Neural cell (in vitro differentiated cells): ENCODE measurements at regions not wholly inside any gene's neighbourhood (a gene's known extent, or its start where the extent isn't known, plus 50 kb on each side); places are given as distances from the start of the nearest gene placed in this dataset.

Experiments
- H2AFZ ChIP-seq: fragments of 200-600, 300-800 bp; sonication (generic), shearing (Covaris generic); 2 replicates; pipeline ENCODE4 v1.6.0; 2014; ENCODE audit warnings: low read depth, mild to moderate bottlenecking, antibody characterized with exemption, low read length, moderate library complexity
- H3F3A ChIP-seq: fragments of 200-600 bp; shearing (Covaris generic); 2 replicates; pipeline ENCODE4 v1.6.1; 2016; ENCODE audit warnings: mild to moderate bottlenecking, moderate library complexity, mixed read lengths, antibody characterized with exemption, low read length; ENCODE audit not compliant: insufficient read depth, poor library complexity, severe bottlenecking
- H3K27ac ChIP-seq: fragments of 200-600, 300-800 bp; sonication (generic), shearing (Covaris generic); 2 replicates; pipeline ENCODE4 v1.5.1; 2014; ENCODE audit warnings: mild to moderate bottlenecking, low read length, moderate library complexity
- H3K27me3 ChIP-seq: fragments of 300-800, 200-600 bp; sonication (generic), shearing (Covaris generic); 2 replicates; pipeline ENCODE4 v1.6.0; 2014; ENCODE audit warnings: mild to moderate bottlenecking, low read depth, low read length, moderate library complexity; ENCODE audit not compliant: insufficient read depth
- H3K36me3 ChIP-seq: fragments of 300-800, 200-600 bp; sonication (generic), shearing (Covaris generic); 2 replicates; pipeline ENCODE4 v1.5.1; 2014; ENCODE audit warnings: mild to moderate bottlenecking, antibody characterized with exemption, low read length, moderate library complexity; ENCODE audit not compliant: insufficient read depth
- H3K4me2 ChIP-seq: fragments of 300-800, 200-600 bp; sonication (generic), shearing (Covaris generic); 2 replicates; pipeline ENCODE4 v1.6.0; 2014; ENCODE audit warnings: mild to moderate bottlenecking, low read length
- H3K4me3 ChIP-seq: fragments of 300-800, 200-600 bp; sonication (generic), shearing (Covaris generic); 2 replicates; pipeline ENCODE4 v1.5.1; 2014; ENCODE audit warnings: mild to moderate bottlenecking, low read length, moderate library complexity
- H3K79me2 ChIP-seq: fragments of 200-600 bp; shearing (Covaris generic); replicated peaks from 2 replicates; pipeline ENCODE4 v1.6.0; 2014; ENCODE audit warnings: mild to moderate bottlenecking, low read length, moderate library complexity; ENCODE audit not compliant: insufficient read depth
- H3K9ac ChIP-seq: fragments of 300-800, 200-600 bp; sonication (generic), shearing (Covaris generic); 2 replicates; pipeline ENCODE4 v1.6.1; 2016; ENCODE audit warnings: mild to moderate bottlenecking, low read length, mixed read lengths
- H3K9me2 ChIP-seq: fragments of 200-600 bp; shearing (Covaris generic); 2 replicates; pipeline ENCODE4 v1.6.1; 2016; ENCODE audit warnings: mild to moderate bottlenecking, low read length, mixed read lengths; ENCODE audit not compliant: insufficient read depth
- H3K9me3 ChIP-seq: fragments of 200-600, 300-800 bp; sonication (generic), shearing (Covaris generic); 2 replicates; pipeline ENCODE4 v1.6.1; 2016; ENCODE audit warnings: mild to moderate bottlenecking, mixed run types, low read length, moderate library complexity, mixed read lengths
- H4K20me1 ChIP-seq: fragments of 200-600 bp; shearing (Covaris generic); 2 replicates; pipeline ENCODE4 v1.6.1; 2016; ENCODE audit warnings: mild to moderate bottlenecking, mixed run types; ENCODE audit not compliant: insufficient read depth
- CTCF ChIP-seq: fragments of 450-650 bp; IDR thresholded peaks from 2 replicates; pipeline ENCODE4 v1.5.1; 2014; ENCODE audit warnings: antibody characterized with exemption, mild to moderate bottlenecking, moderate library complexity; ENCODE audit not compliant: poor library complexity, severe bottlenecking
- EP300 ChIP-seq: fragments of 450-650 bp; conservative IDR thresholded peaks from 2 replicates; pipeline ENCODE4 v1.6.1; 2014; ENCODE audit warnings: antibody characterized with exemption, mild to moderate bottlenecking, moderate library complexity; ENCODE audit not compliant: poor library complexity, severe bottlenecking
- EZH2 ChIP-seq: fragments of 200-600, 300-800 bp; shearing (Covaris generic), sonication (generic); IDR thresholded peaks from 2 replicates; pipeline ENCODE4 v1.6.1; 2014; ENCODE audit warnings: antibody characterized with exemption, low read length, borderline replicate concordance, mild to moderate bottlenecking; ENCODE audit not compliant: insufficient read depth, poor library complexity, severe bottlenecking
- MXI1 ChIP-seq: fragments of 450-650 bp; conservative IDR thresholded peaks from 2 replicates; pipeline ENCODE4 v1.6.1; 2014; ENCODE audit warnings: antibody characterized with exemption, mild to moderate bottlenecking; ENCODE audit not compliant: poor library complexity, severe bottlenecking
- POLR2AphosphoS5 ChIP-seq: IDR thresholded peaks from 2 replicates; pipeline ENCODE4 v1.6.1; 2012
- RAD21 ChIP-seq: fragments of 450-650 bp; conservative IDR thresholded peaks from 2 replicates; pipeline ENCODE4 v1.6.1; 2014; ENCODE audit warnings: antibody characterized with exemption, mild to moderate bottlenecking, moderate library complexity
- REST ChIP-seq: IDR thresholded peaks from 2 replicates; pipeline ENCODE4 v1.6.1; 2012; ENCODE audit warnings: borderline replicate concordance
- SMC3 ChIP-seq: fragments of 450-650 bp; conservative IDR thresholded peaks from 2 replicates; pipeline ENCODE4 v1.6.1; 2014; ENCODE audit warnings: antibody characterized with exemption, mild to moderate bottlenecking, moderate library complexity; ENCODE audit not compliant: poor library complexity
- TAF1 ChIP-seq: IDR thresholded peaks from 2 replicates; pipeline ENCODE4 v1.6.1; 2012; ENCODE audit warnings: low read depth

- Histone ChIP-seq H3K9me2 (no peaks in the 10 kb centered on the region), H3K9me3 (no peaks in the 10 kb centered on the region), H3F3A (no peaks in the 10 kb centered on the region), H3K4me2 (no peak overlapping the region), H4K20me1 (no peaks in the 10 kb centered on the region), H3K36me3 (no peaks in the 10 kb centered on the region), H3K9ac (no peak overlapping the region), H3K79me2 (no peaks in the 10 kb centered on the region), H2AFZ (no peak overlapping the region), H3K4me3 (no peak overlapping the region), H3K27ac (no peak overlapping the region), H3K27me3 (no peaks in the 10 kb centered on the region)
- TF ChIP-seq EZH2 (no peak), RAD21 (no peak), SMC3 (no peak), REST (no peak), EP300 (no peak), TAF1 (no peak), CTCF (no peak), POLR2AphosphoS5 (no peak), MXI1 (no peak)
Measured at GRCh38 chr2:5444168-5444567, 248.0 kb upstream of the SOX11 start.

DNA sequence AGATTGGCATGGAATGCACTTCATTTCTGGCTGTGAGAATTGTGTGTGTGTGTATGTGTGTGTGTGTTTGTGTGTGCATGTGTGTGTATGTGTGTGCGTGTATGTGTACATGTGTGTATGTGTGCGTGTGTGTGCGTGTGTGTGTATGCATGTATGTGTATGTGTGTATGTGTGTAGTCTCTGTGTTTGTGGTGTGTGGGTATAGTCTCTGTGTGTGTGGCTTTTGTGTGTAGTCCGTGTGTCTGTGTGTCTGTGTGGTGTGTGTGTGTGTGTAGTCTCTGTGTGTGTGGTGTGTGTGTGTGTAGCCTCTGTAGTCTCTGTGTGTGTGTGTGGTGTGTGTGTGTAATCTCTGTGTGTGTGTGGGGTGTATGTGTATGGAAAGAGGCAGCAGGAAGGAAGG, 247.3 kb upstream of the SOX11 start:
- Histone ChIP-seq H3F3A (no peaks in the 10 kb centered on the region), H3K36me3 (no peaks in the 10 kb centered on the region), H3K27ac (no peak overlapping the region), H3K27me3 (no peaks in the 10 kb centered on the region), H3K9ac (no peak overlapping the region), H3K4me2 (no peak overlapping the region), H3K79me2 (no peaks in the 10 kb centered on the region), H3K9me3 (no peaks in the 10 kb centered on the region), H2AFZ (no peak overlapping the region), H3K4me3 (no peak overlapping the region), H4K20me1 (no peaks in the 10 kb centered on the region), H3K9me2 (no peaks in the 10 kb centered on the region)
- no peak for TF ChIP-seq EZH2

- H3K79me2 ChIP-seq, result no peaks in the 10 kb centered on the region
- no peaks in the 10 kb centered on the region for H3K36me3 ChIP-seq
- no peak overlapping the region for H3K9ac ChIP-seq
- no peaks in the 10 kb centered on the region for H3K9me2 ChIP-seq
- TF ChIP-seq POLR2AphosphoS5 (no peak), RAD21 (no peak)
- H4K20me1 ChIP-seq, result no peaks in the 10 kb centered on the region
- H2AFZ ChIP-seq, result no peak overlapping the region
- H3K27ac ChIP-seq, result no peak overlapping the region
- H3K27me3 ChIP-seq, result no peaks in the 10 kb centered on the region
- H3F3A ChIP-seq, result no peaks in the 10 kb centered on the region
- no peaks in the 10 kb centered on the region for H3K9me3 ChIP-seq
- H3K4me3 ChIP-seq, result no peak overlapping the region
- H3K4me2 ChIP-seq, result no peak overlapping the region
Measured at GRCh38 chr2:5449867-5450266, 242.3 kb upstream of the SOX11 start.
